GM06990 (cell line): ENCODE measurements at regions not wholly inside any gene's neighbourhood (a gene's known extent, or its start where the extent isn't known, plus 50 kb on each side); places are given as distances from the start of the nearest gene placed in this dataset.

Experiments
- DNase-seq: peaks from one replicate; pipeline ENCODE4 v3.0.0-alpha.2; 2011; ENCODE audit not compliant: insufficient read length; ENCODE audit errors: extremely low read depth
- H3K27me3 ChIP-seq: replicated peaks from 2 replicates; pipeline ENCODE4 v1.6.0; 2011; ENCODE audit warnings: low read length; ENCODE audit not compliant: control insufficient read depth, insufficient read depth
- H3K36me3 ChIP-seq: 2 replicates; pipeline ENCODE4 v1.5.1; 2011; ENCODE audit warnings: low read length; ENCODE audit not compliant: control insufficient read depth, insufficient read depth
- H3K4me3 ChIP-seq: replicated peaks from 2 replicates; pipeline ENCODE4 v1.5.1; 2011; ENCODE audit warnings: low read depth, mild to moderate bottlenecking, control low read depth, low read length
- CTCF ChIP-seq: IDR thresholded peaks from 2 replicates; pipeline ENCODE4 v1.5.1; 2011; ENCODE audit warnings: low read length, control low read depth, mild to moderate bottlenecking, inconsistent platforms; ENCODE audit not compliant: insufficient read depth, poor library complexity, severe bottlenecking

DNA sequence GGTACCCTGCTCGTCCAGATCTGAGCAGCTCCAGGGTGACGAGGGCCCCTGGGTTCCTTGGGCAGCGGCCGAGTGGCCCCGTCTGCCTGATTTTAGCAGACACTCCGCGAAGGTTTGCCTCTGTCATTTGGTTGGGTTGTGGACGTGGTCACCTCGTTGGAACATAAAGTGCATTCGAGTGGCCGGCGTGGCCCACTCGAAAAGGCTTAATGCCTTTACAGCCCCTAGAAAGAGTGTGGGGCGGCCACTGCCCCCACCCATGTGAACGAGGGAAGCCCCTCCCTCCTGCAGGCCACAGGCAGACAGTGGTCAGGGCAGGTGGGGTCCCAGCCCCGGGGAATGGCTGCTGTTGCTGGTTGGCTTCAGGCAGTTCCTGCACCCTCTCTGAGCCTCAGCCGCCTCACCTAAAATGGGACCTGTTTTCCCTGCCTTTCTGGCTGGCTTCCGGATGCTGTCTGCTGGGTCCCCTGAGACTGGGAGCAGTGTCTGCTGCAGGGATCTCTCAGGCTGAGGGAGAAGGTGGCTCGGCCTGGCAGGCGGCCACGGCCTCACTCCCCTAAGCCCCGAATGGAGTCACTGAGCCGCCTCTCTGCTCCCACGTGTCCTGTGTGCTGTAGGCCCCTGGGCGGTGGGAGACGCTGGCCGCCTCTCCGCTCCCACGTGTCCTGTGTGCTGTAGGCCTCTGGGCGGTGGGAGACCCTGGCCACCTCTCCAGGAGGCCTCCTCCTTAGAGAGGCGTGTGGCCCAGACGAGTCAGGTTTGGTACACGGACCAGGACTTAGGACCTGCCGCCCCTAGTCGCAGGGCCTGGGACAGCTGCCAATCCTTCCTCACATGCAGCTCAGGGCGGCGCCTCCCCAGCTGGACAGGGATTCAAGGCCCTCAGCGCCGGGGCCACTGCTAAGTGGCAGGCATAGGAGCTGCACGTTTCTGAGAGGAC is 233.0 kb downstream of the ERMARD start:
- no peaks in the 10 kb centered on the region for H3K27me3 ChIP-seq
- no peaks in the 10 kb centered on the region for H3K36me3 ChIP-seq
- TF ChIP-seq CTCF: no peak
- no peak for DNase-seq
- H3K4me3 ChIP-seq: no peak overlapping the region

GRCh38 chr6:169983651-169984050 is 232.2 kb downstream of the ERMARD start:
- H3K4me3 ChIP-seq: no peak overlapping the region
- no peak for TF ChIP-seq CTCF
- no peaks in the 10 kb centered on the region for H3K27me3 ChIP-seq

DNA sequence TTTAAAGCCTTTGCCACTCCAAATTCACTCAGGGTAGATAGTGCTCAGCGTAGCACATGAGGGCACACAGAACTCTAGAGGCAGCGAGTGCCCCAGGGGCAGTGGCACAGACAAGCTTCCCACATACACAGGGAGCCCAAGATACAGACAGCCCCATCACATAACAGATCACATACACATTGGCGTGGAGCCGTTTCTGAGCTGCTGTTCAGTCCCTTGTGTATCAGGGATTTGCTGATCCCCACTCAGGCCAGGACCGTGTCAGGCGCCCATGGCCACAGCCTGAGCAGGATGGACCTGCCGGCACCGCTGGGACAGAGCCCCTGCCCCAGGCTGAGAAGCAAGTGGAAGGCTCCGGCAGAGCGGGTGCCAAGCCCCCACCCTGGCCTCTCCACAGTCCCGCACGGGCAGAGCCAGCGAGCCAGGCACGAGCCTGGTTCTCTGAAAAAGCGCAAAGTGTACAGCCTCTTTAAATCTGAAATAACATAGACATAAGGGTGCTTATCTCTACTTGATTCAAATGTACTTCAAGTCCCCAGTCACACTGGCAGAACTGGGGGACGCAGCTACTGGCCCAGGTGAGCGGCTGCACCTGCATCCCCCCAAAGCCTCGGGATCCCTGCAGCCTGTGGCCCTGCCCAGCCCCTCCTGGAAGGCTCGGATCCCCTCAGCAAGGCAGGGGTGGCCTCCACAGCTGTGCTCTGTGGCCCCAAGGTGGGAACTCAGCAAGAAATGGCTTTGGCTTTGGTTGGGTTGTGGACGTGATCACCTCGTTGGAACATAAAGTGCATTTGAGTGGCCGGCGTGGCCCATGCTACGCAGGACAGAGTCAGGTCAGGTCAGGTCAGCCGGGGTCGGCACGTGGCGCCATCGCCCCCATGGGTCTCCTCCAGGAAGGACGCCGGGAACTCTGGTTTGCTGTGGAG is 231.3 kb downstream of the ERMARD start:
- TF ChIP-seq CTCF: no peak
- Histone ChIP-seq H3K4me3 (no peak overlapping the region), H3K27me3 (no peaks in the 10 kb centered on the region), H3K36me3 (no peaks in the 10 kb centered on the region)
- no peak for DNase-seq

More at GRCh38 chr6:169983651-169984050, 232.2 kb downstream of the ERMARD start:
- no peak for DNase-seq
- H3K36me3 ChIP-seq: no peaks in the 10 kb centered on the region

GRCh38 chr6:169981969-169982368 is 230.5 kb downstream of the ERMARD start:
- H3K27me3 ChIP-seq: no peaks in the 10 kb centered on the region

DNA sequence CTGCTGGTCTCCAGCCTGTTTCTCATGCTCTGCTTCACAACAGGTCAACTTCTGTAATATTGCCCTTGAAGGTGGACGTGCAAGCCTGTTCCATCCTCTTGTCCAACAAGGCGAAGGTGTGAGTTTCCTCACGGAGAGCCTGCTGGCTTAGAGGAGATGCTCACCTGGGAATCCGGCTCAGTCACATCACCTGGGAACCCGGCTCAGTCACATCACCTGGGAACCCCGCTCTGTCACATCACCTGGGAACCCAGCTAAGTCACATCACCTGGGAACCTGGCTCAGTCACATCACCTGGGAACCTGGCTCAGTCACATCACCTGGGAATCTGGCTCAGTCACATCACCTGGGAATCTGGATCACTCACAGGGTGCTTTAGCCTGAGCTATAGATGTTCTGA is 230.1 kb downstream of the ERMARD start:
- Histone ChIP-seq H3K4me3 (no peak overlapping the region), H3K27me3 (no peaks in the 10 kb centered on the region), H3K36me3 (no peaks in the 10 kb centered on the region)
- no peak for DNase-seq
- TF ChIP-seq CTCF: no peak

More at GRCh38 chr6:169981969-169982368, 230.5 kb downstream of the ERMARD start:
- TF ChIP-seq CTCF: no peak
- H3K36me3 ChIP-seq: no peaks in the 10 kb centered on the region
- no peak overlapping the region for H3K4me3 ChIP-seq
- no peak for DNase-seq
